ENCODE measurements at regions not wholly inside any gene's neighbourhood (a gene's known extent, or its start where the extent isn't known, plus 50 kb on each side); places are given as distances from the start of the nearest gene placed in this dataset.

GRCh38 chr12:34343345-34343744 is 321.0 kb downstream of the ALG10 start:
- TF ChIP-seq CTCF (IDR thresholded peaks at IDR 0.05) (no peak), POLR2A (IDR thresholded peaks at IDR 0.05) (no peak)

Data from thyroid gland (tissue), 4 donors.